Endodermal cell (in vitro differentiated cells): ENCODE measurements at regions not wholly inside any gene's neighbourhood (a gene's known extent, or its start where the extent isn't known, plus 50 kb on each side); places are given as distances from the start of the nearest gene placed in this dataset.

ENCODE experiments used
- DNase-seq: peaks from one replicate; pipeline ENCODE4 v3.0.0-alpha.2; 2017
- H3K27ac ChIP-seq: 2 replicates; pipeline ENCODE4 v1.5.1; 2013; ENCODE audit warnings: mild to moderate bottlenecking, low read depth, low read length, moderate library complexity
- H3K27me3 ChIP-seq: 2 replicates; pipeline ENCODE4 v1.6.1; 2013; ENCODE audit warnings: mild to moderate bottlenecking, low read length, moderate library complexity; ENCODE audit not compliant: insufficient read depth, control insufficient read depth, poor library complexity, severe bottlenecking
- H3K36me3 ChIP-seq: 2 replicates; pipeline ENCODE4 v1.7.0; 2013; ENCODE audit warnings: mild to moderate bottlenecking, low read length, moderate library complexity; ENCODE audit not compliant: control insufficient read depth, insufficient read depth
- H3K4me1 ChIP-seq: one replicate; pipeline ENCODE4 v1.7.0; 2013; ENCODE audit warnings: low read length; ENCODE audit not compliant: control insufficient read depth, insufficient read depth
- H3K4me3 ChIP-seq: 2 replicates; pipeline ENCODE4 v1.5.1; 2013; ENCODE audit warnings: mild to moderate bottlenecking, low read length, moderate library complexity
- H3K9ac ChIP-seq: 2 replicates; pipeline ENCODE4 v1.6.1; 2013; ENCODE audit warnings: mild to moderate bottlenecking, low read length, moderate library complexity; ENCODE audit not compliant: poor library complexity, severe bottlenecking; ENCODE audit errors: extremely low read depth
- H3K9me3 ChIP-seq: 2 replicates; pipeline ENCODE4 v1.6.1; 2013; ENCODE audit warnings: mild to moderate bottlenecking, low read length, moderate library complexity; ENCODE audit not compliant: control insufficient read depth
- H3K27ac Mint-ChIP-seq: 2 replicates; pipeline ENCODE4 v1.8.0; 2020; ENCODE audit warnings: mixed read lengths
- H3K27me3 Mint-ChIP-seq: 2 replicates; pipeline ENCODE4 v1.8.0; 2021; ENCODE audit warnings: mild to moderate bottlenecking, mixed read lengths; ENCODE audit not compliant: insufficient read depth
- H3K36me3 Mint-ChIP-seq: 2 replicates; pipeline ENCODE4 v1.8.0; 2020; ENCODE audit warnings: low read depth, mixed read lengths
- H3K4me1 Mint-ChIP-seq: 2 replicates; pipeline ENCODE4 v1.8.0; 2020; ENCODE audit warnings: mixed read lengths
- H3K4me3 Mint-ChIP-seq: 2 replicates; pipeline ENCODE4 v1.8.0; 2020; ENCODE audit warnings: mild to moderate bottlenecking, moderate library complexity, mixed read lengths
- H3K9me3 Mint-ChIP-seq: 2 replicates; pipeline ENCODE4 v1.8.0; 2020; ENCODE audit warnings: mild to moderate bottlenecking, mixed read lengths
- WGBS, 2 experiments: methylation state at CpG; one replicate each; pipeline versions ENCODE4 v1.1.5 to v1.1.7; 2013; ENCODE audit warnings: missing lambda C conversion rate in 2 of 2, mixed read lengths in 1 of 2; ENCODE audit not compliant: insufficient coverage in 1 of 2, insufficient read length in 1 of 2; 5-methylcytosine and 5-hydroxymethylcytosine counted together
- TF ChIP-seq, protein P1 (sequence below): fragments of 200-600 bp; sonication (generic); conservative IDR thresholded peaks from 2 replicates; pipeline ENCODE4 v1.5.0; 2021; ENCODE audit warnings: antibody characterized with exemption, mild to moderate bottlenecking

DNA sequence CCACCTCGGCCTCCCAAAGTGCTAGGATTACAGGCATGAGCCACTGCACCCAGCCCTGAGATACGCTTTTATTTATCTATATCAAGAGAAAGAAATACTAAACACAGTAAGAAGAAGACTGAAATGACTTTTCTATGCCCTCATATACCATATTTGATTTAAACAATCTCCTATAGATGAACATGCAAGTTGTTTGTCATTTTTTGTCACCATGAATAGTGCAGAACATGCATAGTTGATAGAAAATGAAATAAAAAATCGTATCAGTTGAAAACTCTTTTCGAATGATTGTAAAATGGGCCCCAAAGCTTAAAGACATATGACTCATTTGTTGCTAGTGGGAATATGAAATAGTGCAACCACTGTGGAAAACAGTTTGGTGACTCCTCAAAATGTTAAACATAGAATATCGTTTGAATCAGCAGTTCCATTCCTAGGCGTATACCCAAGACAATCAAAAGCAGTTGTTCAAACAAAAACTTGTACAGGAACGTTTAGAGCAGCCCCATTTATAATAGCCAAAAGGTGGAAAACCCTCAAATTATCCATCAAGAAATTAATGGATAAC lies 61.4 kb upstream of the ANKH start:
- Histone ChIP-seq H3K4me3 (no peak overlapping the region), H3K36me3 (no peaks in the 10 kb centered on the region), H3K9me3 (no peaks in the 10 kb centered on the region), H3K4me1 (no peaks in the 10 kb centered on the region), H3K27me3 (no peaks in the 10 kb centered on the region), H3K27ac (no peak overlapping the region), H3K9ac (no peak overlapping the region)
- Mint-ChIP-seq H3K27me3 (no peaks in the 10 kb centered on the region), H3K9me3 (no peaks in the 10 kb centered on the region), H3K4me3 (no peak overlapping the region), H3K36me3 (no peaks in the 10 kb centered on the region), H3K4me1 (no peaks in the 10 kb centered on the region), H3K27ac (no peak overlapping the region)
- DNase-seq: no peak
- 87 to 93% methylated on average over 5 to 6 of the region's 7 CpGs for WGBS, 2 experiments
- TF ChIP-seq, protein P1, sequence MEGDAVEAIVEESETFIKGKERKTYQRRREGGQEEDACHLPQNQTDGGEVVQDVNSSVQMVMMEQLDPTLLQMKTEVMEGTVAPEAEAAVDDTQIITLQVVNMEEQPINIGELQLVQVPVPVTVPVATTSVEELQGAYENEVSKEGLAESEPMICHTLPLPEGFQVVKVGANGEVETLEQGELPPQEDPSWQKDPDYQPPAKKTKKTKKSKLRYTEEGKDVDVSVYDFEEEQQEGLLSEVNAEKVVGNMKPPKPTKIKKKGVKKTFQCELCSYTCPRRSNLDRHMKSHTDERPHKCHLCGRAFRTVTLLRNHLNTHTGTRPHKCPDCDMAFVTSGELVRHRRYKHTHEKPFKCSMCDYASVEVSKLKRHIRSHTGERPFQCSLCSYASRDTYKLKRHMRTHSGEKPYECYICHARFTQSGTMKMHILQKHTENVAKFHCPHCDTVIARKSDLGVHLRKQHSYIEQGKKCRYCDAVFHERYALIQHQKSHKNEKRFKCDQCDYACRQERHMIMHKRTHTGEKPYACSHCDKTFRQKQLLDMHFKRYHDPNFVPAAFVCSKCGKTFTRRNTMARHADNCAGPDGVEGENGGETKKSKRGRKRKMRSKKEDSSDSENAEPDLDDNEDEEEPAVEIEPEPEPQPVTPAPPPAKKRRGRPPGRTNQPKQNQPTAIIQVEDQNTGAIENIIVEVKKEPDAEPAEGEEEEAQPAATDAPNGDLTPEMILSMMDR: no peak

DNA sequence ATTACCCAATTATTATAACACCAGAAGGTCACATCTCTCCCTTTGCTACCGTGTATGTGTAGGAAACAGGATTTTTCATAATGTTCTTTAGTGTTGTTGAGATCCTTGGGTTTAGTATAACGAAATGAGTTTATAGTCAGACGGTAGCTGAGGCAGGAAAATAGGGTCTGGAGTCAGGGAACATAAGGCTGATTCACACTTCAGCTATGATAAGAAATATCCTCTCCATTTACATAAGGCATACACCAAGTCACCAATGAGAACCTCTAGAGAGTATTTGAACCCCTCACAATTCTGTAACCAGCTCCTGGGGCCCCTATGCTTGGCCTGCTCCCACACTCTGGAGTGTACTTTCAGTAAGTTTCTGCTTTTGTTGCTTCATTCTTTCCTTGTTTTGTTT lies 58.9 kb upstream of the ANKH start:
- H3K9ac ChIP-seq: no peak overlapping the region
- no peak overlapping the region for H3K27ac Mint-ChIP-seq
- H3K27me3 ChIP-seq: no peaks in the 10 kb centered on the region
- no peaks in the 10 kb centered on the region for H3K27me3 Mint-ChIP-seq
- no peaks in the 10 kb centered on the region for H3K36me3 Mint-ChIP-seq
- H3K9me3 ChIP-seq: no peaks in the 10 kb centered on the region
- no peak overlapping the region for H3K4me3 ChIP-seq
- H3K36me3 ChIP-seq: no peaks in the 10 kb centered on the region
- no peak for DNase-seq
- H3K4me3 Mint-ChIP-seq: no peak overlapping the region
- no peaks in the 10 kb centered on the region for H3K4me1 Mint-ChIP-seq
- no peaks in the 10 kb centered on the region for H3K9me3 Mint-ChIP-seq
- no peak overlapping the region for H3K27ac ChIP-seq
- WGBS, 2 experiments: 96% methylated on average over 3 of the region's 3 CpGs; no CpG with 5 or more reads in 1 of the 2 experiments
- H3K4me1 ChIP-seq: no peaks in the 10 kb centered on the region
- TF ChIP-seq, protein P1: no peak

DNA sequence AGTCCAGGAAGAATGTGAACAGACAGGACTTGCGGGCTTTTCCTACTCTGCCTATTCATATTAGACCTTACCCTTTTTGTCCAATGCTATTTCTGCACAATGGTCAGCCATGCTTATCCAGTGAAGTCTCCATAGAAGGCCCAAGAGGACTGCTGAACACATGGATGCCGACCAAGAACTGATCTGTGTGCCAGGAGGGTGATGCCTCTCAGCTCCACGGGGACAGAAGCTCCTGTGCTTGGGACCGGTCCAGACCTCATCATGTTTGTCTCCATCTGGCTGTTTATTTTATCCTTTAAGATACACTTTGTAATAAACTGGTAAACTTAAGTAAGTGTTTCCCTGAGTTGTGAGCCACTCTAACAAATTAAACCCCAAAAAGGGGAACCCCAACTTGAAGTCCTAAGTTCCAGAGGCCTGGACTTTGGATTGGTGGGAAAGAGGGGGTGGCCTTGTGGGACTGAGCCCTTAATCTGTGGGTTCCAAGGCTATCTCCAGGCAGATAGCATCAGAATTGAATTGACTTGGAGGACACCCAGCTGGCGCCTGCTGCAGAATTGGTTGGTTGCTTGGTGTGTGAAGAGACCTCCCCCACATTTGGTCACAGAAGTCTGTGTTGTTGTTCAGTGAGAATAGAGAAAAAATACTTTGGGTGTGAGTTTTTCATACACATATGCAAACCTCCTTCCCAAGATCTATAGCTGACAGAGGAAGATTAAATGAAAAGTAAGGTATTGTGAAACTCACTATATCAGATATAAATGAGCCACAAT lies 57.9 kb upstream of the ANKH start:
- 81 to 94% methylated on average over 3 to 5 of the region's 5 CpGs for WGBS, 2 experiments
- H3K4me1 ChIP-seq: no peaks in the 10 kb centered on the region
- H3K27ac Mint-ChIP-seq: no peak overlapping the region
- no peak overlapping the region for H3K9ac ChIP-seq
- no peaks in the 10 kb centered on the region for H3K27me3 Mint-ChIP-seq
- H3K36me3 ChIP-seq: no peaks in the 10 kb centered on the region
- no peak for DNase-seq
- H3K9me3 ChIP-seq: no peaks in the 10 kb centered on the region
- H3K4me1 Mint-ChIP-seq: no peaks in the 10 kb centered on the region
- no peaks in the 10 kb centered on the region for H3K27me3 ChIP-seq
- H3K27ac ChIP-seq: no peak overlapping the region
- no peaks in the 10 kb centered on the region for H3K36me3 Mint-ChIP-seq
- no peak overlapping the region for H3K4me3 Mint-ChIP-seq
- H3K9me3 Mint-ChIP-seq: no peaks in the 10 kb centered on the region
- TF ChIP-seq, protein P1: no peak
- H3K4me3 ChIP-seq: no peak overlapping the region
